ENCODE measurements at regions not wholly inside any gene's neighbourhood (a gene's known extent, or its start where the extent isn't known, plus 50 kb on each side); places are given as distances from the start of the nearest gene placed in this dataset.

- DNase-seq, result no peak
- Mint-ChIP-seq H3K27ac (no peak overlapping the region), H3K27me3 (peaks cover 0 to 3% of the 10 kb centered on the region in 2 donors), H3K4me3 (no peak overlapping the region), H3K36me3 (no peaks in the 10 kb centered on the region), H3K4me1 (no peaks in the 10 kb centered on the region), H3K9me3 (no peaks in the 10 kb centered on the region)
- no CpG with 5 or more reads among the region's 4 CpGs for WGBS (ENCODE audit: insufficient coverage)
- no peaks in the 10 kb centered on the region for H3K4me1 ChIP-seq (ENCODE audit: control insufficient read depth in 1 of 2, extremely low read depth in 1 of 2, insufficient read depth in 2 of 2, low read length in 2 of 2)
- no peaks in the 10 kb centered on the region for H3K36me3 ChIP-seq (ENCODE audit: control insufficient read depth in 2 of 2, extremely low read depth in 1 of 2, insufficient read depth in 1 of 2, low read length in 1 of 2)
- ChIA-PET POLR2A (interaction anchor here (0.5 to 0.6 kb wide), 2 partner anchors 18 to 123 kb away, joined by 3 read pairs; no protein-coding TSS in a partner anchor), CTCF (no interaction called here)
- no peak overlapping the region for H3K4me3 ChIP-seq (ENCODE audit: control insufficient read depth in 1 of 2, extremely low read depth in 1 of 2, low read length in 1 of 2)
- no peaks in the 10 kb centered on the region for H3K9me3 ChIP-seq
- no peak overlapping the region for H3K27ac ChIP-seq (ENCODE audit: low read length)
- no peak for ATAC-seq (replicated peaks in 1 of 4)
- no peaks in the 10 kb centered on the region for H3K27me3 ChIP-seq (replicated peaks in 1 of 2; ENCODE audit: control insufficient read depth in 2 of 2, extremely low read depth in 1 of 2, insufficient read depth in 2 of 2, low read length in 1 of 2)
Observed at GRCh38 chr4:81684352-81684751, 212.6 kb upstream of the RASGEF1B start.

- Mint-ChIP-seq H3K4me1 (no peaks in the 10 kb centered on the region), H3K36me3 (no peaks in the 10 kb centered on the region), H3K27ac (no peak overlapping the region), H3K27me3 (peaks cover 0 to 2% of the 10 kb centered on the region in 2 donors), H3K4me3 (no peak overlapping the region), H3K9me3 (no peaks in the 10 kb centered on the region)
- Histone ChIP-seq H3K9me3 (no peaks in the 10 kb centered on the region), H3K27ac (ENCODE audit: low read length) (no peak overlapping the region), H3K36me3 (ENCODE audit: control insufficient read depth in 2 of 2, extremely low read depth in 1 of 2, insufficient read depth in 1 of 2, low read length in 1 of 2) (no peaks in the 10 kb centered on the region), H3K4me1 (ENCODE audit: control insufficient read depth in 1 of 2, extremely low read depth in 1 of 2, insufficient read depth in 2 of 2, low read length in 2 of 2) (no peaks in the 10 kb centered on the region), H3K27me3 (replicated peaks in 1 of 2; ENCODE audit: control insufficient read depth in 2 of 2, extremely low read depth in 1 of 2, insufficient read depth in 2 of 2, low read length in 1 of 2) (no peaks in the 10 kb centered on the region), H3K4me3 (ENCODE audit: control insufficient read depth in 1 of 2, extremely low read depth in 1 of 2, low read length in 1 of 2) (no peak overlapping the region)
- 88% methylated on average over 5 of the region's 6 CpGs for WGBS (ENCODE audit: insufficient coverage)
- CTCF ChIA-PET, result no interaction called here
- no peak for ATAC-seq (replicated peaks in 1 of 4)
- POLR2A ChIA-PET, result interaction anchor here in 1 of 2 donors (0.6 to 1.3 kb wide), 2 partner anchors 9 to 210 kb away, joined by 3 read pairs; partner anchors contain the start of gene RASGEF1B
- DNase-seq, result no peak
Observed at GRCh38 chr4:81682492-81682891, 210.8 kb upstream of the RASGEF1B start.

GRCh38 chr4:81679315-81679714 is 207.6 kb upstream of the RASGEF1B start:
- no peak overlapping the region for H3K27ac Mint-ChIP-seq
- no peaks in the 10 kb centered on the region for H3K27me3 ChIP-seq (replicated peaks in 1 of 2; ENCODE audit: control insufficient read depth in 2 of 2, extremely low read depth in 1 of 2, insufficient read depth in 2 of 2, low read length in 1 of 2)
- no peak overlapping the region for H3K4me3 Mint-ChIP-seq
- no peaks in the 10 kb centered on the region for H3K4me1 Mint-ChIP-seq
- H3K27me3 Mint-ChIP-seq, result peaks cover 0 to 2% of the 10 kb centered on the region in 2 donors
- no CpG with 5 or more reads among the region's 3 CpGs for WGBS (ENCODE audit: insufficient coverage)
- no peaks in the 10 kb centered on the region for H3K4me1 ChIP-seq (ENCODE audit: control insufficient read depth in 1 of 2, extremely low read depth in 1 of 2, insufficient read depth in 2 of 2, low read length in 2 of 2)
- H3K4me3 ChIP-seq (ENCODE audit: control insufficient read depth in 1 of 2, extremely low read depth in 1 of 2, low read length in 1 of 2), result no peak overlapping the region
- H3K36me3 Mint-ChIP-seq, result no peaks in the 10 kb centered on the region
- H3K9me3 Mint-ChIP-seq, result no peaks in the 10 kb centered on the region
- H3K27ac ChIP-seq (ENCODE audit: low read length), result no peak overlapping the region
- H3K9me3 ChIP-seq, result no peaks in the 10 kb centered on the region
- DNase-seq (no peak), ATAC-seq (replicated peaks in 1 of 4) (no peak)
- CTCF ChIA-PET, result interaction anchor here (0.6 to 0.7 kb wide), 2 partner anchors 14 to 117 kb away, joined by 3 read pairs; no protein-coding TSS in a partner anchor
- H3K36me3 ChIP-seq (ENCODE audit: control insufficient read depth in 2 of 2, extremely low read depth in 1 of 2, insufficient read depth in 1 of 2, low read length in 1 of 2), result no peaks in the 10 kb centered on the region
- POLR2A ChIA-PET, result no interaction called here

- POLR2A ChIA-PET, result no interaction called here
- H3K9me3 ChIP-seq, result no peaks in the 10 kb centered on the region
- H3K27me3 Mint-ChIP-seq, result no peaks in the 10 kb centered on the region
- H3K27ac ChIP-seq (ENCODE audit: low read length), result no peak overlapping the region
- no CpG with 5 or more reads among the region's 3 CpGs for WGBS (ENCODE audit: insufficient coverage)
- CTCF ChIA-PET, result no interaction called here
- H3K9me3 Mint-ChIP-seq, result no peaks in the 10 kb centered on the region
- no peak for DNase-seq
- H3K36me3 Mint-ChIP-seq, result no peaks in the 10 kb centered on the region
- no peak overlapping the region for H3K4me3 ChIP-seq (ENCODE audit: control insufficient read depth in 1 of 2, extremely low read depth in 1 of 2, low read length in 1 of 2)
- H3K4me1 ChIP-seq (ENCODE audit: control insufficient read depth in 1 of 2, extremely low read depth in 1 of 2, insufficient read depth in 2 of 2, low read length in 2 of 2), result no peaks in the 10 kb centered on the region
- no peaks in the 10 kb centered on the region for H3K36me3 ChIP-seq (ENCODE audit: control insufficient read depth in 2 of 2, extremely low read depth in 1 of 2, insufficient read depth in 1 of 2, low read length in 1 of 2)
- H3K4me1 Mint-ChIP-seq, result no peaks in the 10 kb centered on the region
- no peaks in the 10 kb centered on the region for H3K27me3 ChIP-seq (replicated peaks in 1 of 2; ENCODE audit: control insufficient read depth in 2 of 2, extremely low read depth in 1 of 2, insufficient read depth in 2 of 2, low read length in 1 of 2)
- H3K4me3 Mint-ChIP-seq, result no peak overlapping the region
- no peak for ATAC-seq (replicated peaks in 1 of 4)
- H3K27ac Mint-ChIP-seq, result no peak overlapping the region
Observed at GRCh38 chr4:81678801-81679200, 207.1 kb upstream of the RASGEF1B start.

GRCh38 chr4:81676537-81676936 is 204.8 kb upstream of the RASGEF1B start:
- CTCF ChIA-PET, result no interaction called here

GRCh38 chr4:81675791-81676393 is 204.2 kb upstream of the RASGEF1B start:
- no peaks in the 10 kb centered on the region for H3K4me1 ChIP-seq (ENCODE audit: control insufficient read depth in 1 of 2, extremely low read depth in 1 of 2, insufficient read depth in 2 of 2, low read length in 2 of 2)
- DNase-seq, result no peak
- H3K27me3 ChIP-seq (replicated peaks in 1 of 2; ENCODE audit: control insufficient read depth in 2 of 2, extremely low read depth in 1 of 2, insufficient read depth in 2 of 2, low read length in 1 of 2), result no peaks in the 10 kb centered on the region
- H3K36me3 ChIP-seq (ENCODE audit: control insufficient read depth in 2 of 2, extremely low read depth in 1 of 2, insufficient read depth in 1 of 2, low read length in 1 of 2), result no peaks in the 10 kb centered on the region
- H3K9me3 ChIP-seq, result no peaks in the 10 kb centered on the region
- WGBS (ENCODE audit: insufficient coverage), result 90% methylated on average over 2 of the region's 7 CpGs
- Mint-ChIP-seq H3K4me1 (no peaks in the 10 kb centered on the region), H3K9me3 (no peaks in the 10 kb centered on the region), H3K4me3 (no peak overlapping the region), H3K36me3 (no peaks in the 10 kb centered on the region), H3K27me3 (no peaks in the 10 kb centered on the region), H3K27ac (no peak overlapping the region)
- ChIA-PET POLR2A (no interaction called here), CTCF (no interaction called here)
- no peak overlapping the region for H3K4me3 ChIP-seq (ENCODE audit: control insufficient read depth in 1 of 2, extremely low read depth in 1 of 2, low read length in 1 of 2)
- no peak overlapping the region for H3K27ac ChIP-seq (ENCODE audit: low read length)
- ATAC-seq (replicated peaks in 1 of 4), result no peak

More at GRCh38 chr4:81676537-81676936, 204.8 kb upstream of the RASGEF1B start:
- no peaks in the 10 kb centered on the region for H3K9me3 ChIP-seq
- Mint-ChIP-seq H3K9me3 (no peaks in the 10 kb centered on the region), H3K27me3 (no peaks in the 10 kb centered on the region), H3K4me3 (no peak overlapping the region), H3K36me3 (no peaks in the 10 kb centered on the region), H3K4me1 (no peaks in the 10 kb centered on the region), H3K27ac (no peak overlapping the region)
- H3K27ac ChIP-seq (ENCODE audit: low read length), result no peak overlapping the region
- 68% methylated on average over 3 of the region's 5 CpGs for WGBS (ENCODE audit: insufficient coverage)
- H3K4me1 ChIP-seq (ENCODE audit: control insufficient read depth in 1 of 2, extremely low read depth in 1 of 2, insufficient read depth in 2 of 2, low read length in 2 of 2), result no peaks in the 10 kb centered on the region
- POLR2A ChIA-PET, result interaction anchor here in 1 of 2 donors (0.7 kb wide), 1 partner anchor 194 kb away, joined by 3 read pairs; no protein-coding TSS in a partner anchor
- no peaks in the 10 kb centered on the region for H3K27me3 ChIP-seq (replicated peaks in 1 of 2; ENCODE audit: control insufficient read depth in 2 of 2, extremely low read depth in 1 of 2, insufficient read depth in 2 of 2, low read length in 1 of 2)
- H3K4me3 ChIP-seq (ENCODE audit: control insufficient read depth in 1 of 2, extremely low read depth in 1 of 2, low read length in 1 of 2), result no peak overlapping the region
- no peak for ATAC-seq (replicated peaks in 1 of 4)
- DNase-seq, result no peak
- no peaks in the 10 kb centered on the region for H3K36me3 ChIP-seq (ENCODE audit: control insufficient read depth in 2 of 2, extremely low read depth in 1 of 2, insufficient read depth in 1 of 2, low read length in 1 of 2)

Data from T-cell (primary cell).